Loucy (cell line): ENCODE measurements at regions not wholly inside any gene's neighbourhood (a gene's known extent, or its start where the extent isn't known, plus 50 kb on each side); places are given as distances from the start of the nearest gene placed in this dataset.

Source experiments
- CTCF ChIP-seq: fragments of 200-600 bp; sonication (generic); conservative IDR thresholded peaks from 2 replicates; pipeline ENCODE4 v1.5.1; 2014; ENCODE audit warnings: mild to moderate bottlenecking, antibody characterized with exemption, low read length
- EZH2phosphoT487 ChIP-seq: fragments of 200-600 bp; IDR thresholded peaks from 2 replicates; pipeline ENCODE4 v1.6.1; 2018; ENCODE audit warnings: antibody characterized with exemption, mild to moderate bottlenecking, moderate library complexity, borderline replicate concordance

- TF ChIP-seq CTCF, result no peak
- TF ChIP-seq EZH2phosphoT487, result no peak
Measured at GRCh38 chr6:114764866-114765265, 422.0 kb upstream of the HS3ST5 start.
